H9 (cell line): ENCODE measurements at regions not wholly inside any gene's neighbourhood (a gene's known extent, or its start where the extent isn't known, plus 50 kb on each side); places are given as distances from the start of the nearest gene placed in this dataset.

Experiments used
- DNase-seq: peaks from one replicate; pipeline ENCODE4 v3.0.0-alpha.2; 2017
- H2AFZ ChIP-seq: one replicate; pipeline ENCODE4 v1.6.1; 2013; ENCODE audit warnings: mild to moderate bottlenecking, low read length, control low read depth, moderate library complexity
- H2AK5ac ChIP-seq: 2 replicates; pipeline ENCODE4 v1.6.1; 2013; ENCODE audit warnings: low read length, control low read depth, mixed read lengths; ENCODE audit not compliant: insufficient read length
- H2BK120ac ChIP-seq: one replicate; pipeline ENCODE4 v1.6.1; 2013; ENCODE audit warnings: low read depth, mild to moderate bottlenecking, low read length, control low read depth, inconsistent platforms; ENCODE audit not compliant: poor library complexity, severe bottlenecking
- H2BK12ac ChIP-seq: 2 replicates; pipeline ENCODE4 v1.6.1; 2013; ENCODE audit warnings: low read length, control low read depth, mixed read lengths, low read depth; ENCODE audit not compliant: insufficient read length
- H2BK15ac ChIP-seq: 2 replicates; pipeline ENCODE4 v1.6.1; 2013; ENCODE audit warnings: low read depth, low read length, control low read depth
- H2BK20ac ChIP-seq: one replicate; pipeline ENCODE4 v1.6.1; 2013; ENCODE audit warnings: low read depth, mild to moderate bottlenecking, low read length, control low read depth, inconsistent platforms; ENCODE audit not compliant: poor library complexity, severe bottlenecking
- H2BK5ac ChIP-seq: 2 replicates; pipeline ENCODE4 v1.6.1; 2013; ENCODE audit warnings: low read length, control low read depth, mixed read lengths; ENCODE audit not compliant: insufficient read length
- H3K14ac ChIP-seq: 2 replicates; pipeline ENCODE4 v1.6.1; 2013; ENCODE audit warnings: low read length, control low read depth; ENCODE audit not compliant: insufficient read depth
- H3K18ac ChIP-seq: 2 replicates; pipeline ENCODE4 v1.6.1; 2013; ENCODE audit warnings: low read depth, mild to moderate bottlenecking, mixed read lengths, low read length, control low read depth; ENCODE audit not compliant: insufficient read length
- H3K23ac ChIP-seq: 2 replicates; pipeline ENCODE4 v1.6.1; 2013; ENCODE audit warnings: low read length, control low read depth, mixed read lengths, low read depth; ENCODE audit not compliant: insufficient read length
- H3K23me2 ChIP-seq: 2 replicates; pipeline ENCODE4 v1.6.1; 2013; ENCODE audit warnings: low read depth, mild to moderate bottlenecking, mixed read lengths, low read length, control low read depth; ENCODE audit not compliant: insufficient read length, poor library complexity, severe bottlenecking
- H3K27ac ChIP-seq: 2 replicates; pipeline ENCODE4 v1.5.1; 2013; ENCODE audit warnings: low read length, control low read depth, mixed read lengths, low read depth; ENCODE audit not compliant: insufficient read length
- H3K27me3 ChIP-seq: 2 replicates; pipeline ENCODE4 v1.6.1; 2013; ENCODE audit warnings: low read length, control low read depth, inconsistent platforms; ENCODE audit not compliant: insufficient read depth
- H3K4ac ChIP-seq: 2 replicates; pipeline ENCODE4 v1.6.1; 2013; ENCODE audit warnings: low read depth, mild to moderate bottlenecking, control low read depth, inconsistent platforms, low read length, moderate library complexity
- H3K4me1 ChIP-seq: 2 replicates; pipeline ENCODE4 v1.6.1; 2013; ENCODE audit warnings: low read length, control low read depth, inconsistent platforms; ENCODE audit not compliant: insufficient read depth
- H3K4me2 ChIP-seq: 2 replicates; pipeline ENCODE4 v1.6.1; 2013; ENCODE audit warnings: low read length, control low read depth, mixed read lengths; ENCODE audit not compliant: insufficient read length, insufficient read depth
- H3K56ac ChIP-seq: 2 replicates; pipeline ENCODE4 v1.6.1; 2013; ENCODE audit warnings: low read depth, mild to moderate bottlenecking, mixed read lengths, low read length, control low read depth; ENCODE audit not compliant: insufficient read length
- H3K79me1 ChIP-seq: 2 replicates; pipeline ENCODE4 v1.6.1; 2013; ENCODE audit warnings: low read depth, mild to moderate bottlenecking, moderate library complexity, low read length, control low read depth, inconsistent platforms; ENCODE audit not compliant: insufficient read depth, poor library complexity, severe bottlenecking
- H3K79me2 ChIP-seq: 2 replicates; pipeline ENCODE4 v1.6.1; 2013; ENCODE audit warnings: low read length, control low read depth, inconsistent platforms; ENCODE audit not compliant: insufficient read depth
- H3K9ac ChIP-seq: 2 replicates; pipeline ENCODE4 v1.6.1; 2013; ENCODE audit warnings: low read length, control low read depth, mixed read lengths; ENCODE audit not compliant: insufficient read length; ENCODE audit errors: extremely low read depth
- H3K9me3 ChIP-seq: one replicate; pipeline ENCODE4 v1.6.1; 2013; ENCODE audit warnings: low read depth, low read length, inconsistent platforms; ENCODE audit not compliant: control insufficient read depth
- H3T11ph ChIP-seq: one replicate; pipeline ENCODE4 v1.6.1; 2013; ENCODE audit warnings: mild to moderate bottlenecking, low read length, control low read depth, inconsistent platforms
- H4K20me1 ChIP-seq: one replicate; pipeline ENCODE4 v1.6.1; 2013; ENCODE audit not compliant: control insufficient read depth, insufficient read length, insufficient read depth
- H4K5ac ChIP-seq: 2 replicates; pipeline ENCODE4 v1.6.1; 2013; ENCODE audit warnings: low read depth, mild to moderate bottlenecking, mixed read lengths, low read length, control low read depth; ENCODE audit not compliant: insufficient read length
- H4K8ac ChIP-seq: replicated peaks from 2 replicates; pipeline ENCODE4 v1.6.1; 2013; ENCODE audit warnings: low read length, control low read depth, mixed read lengths, low read depth; ENCODE audit not compliant: insufficient read length
- H4K91ac ChIP-seq: 2 replicates; pipeline ENCODE4 v1.6.1; 2013; ENCODE audit warnings: low read depth, mild to moderate bottlenecking, moderate library complexity, mixed read lengths, low read length, control low read depth; ENCODE audit not compliant: insufficient read length
- H3K27ac Mint-ChIP-seq, 3 experiments: 2 replicates in 2 of 3; 3 replicates in 1 of 3; pipeline ENCODE4 v1.8.0; 2020 to 2021; ENCODE audit warnings: mixed read lengths in 3 of 3, mild to moderate bottlenecking in 1 of 3, moderate library complexity in 1 of 3
- H3K27me3 Mint-ChIP-seq: 2 replicates; pipeline ENCODE4 v1.8.0; 2021; ENCODE audit warnings: low read depth, mild to moderate bottlenecking, moderate library complexity, mixed read lengths
- H3K36me3 Mint-ChIP-seq, 3 experiments: 2 replicates in 2 of 3; 3 replicates in 1 of 3; pipeline ENCODE4 v1.8.0; 2020 to 2021; ENCODE audit warnings: low read depth in 3 of 3, mixed read lengths in 3 of 3; ENCODE audit not compliant: insufficient read depth in 1 of 3
- H3K4me1 Mint-ChIP-seq, 2 experiments: 2 replicates each; pipeline ENCODE4 v1.8.0; 2020; ENCODE audit warnings: mixed read lengths in 2 of 2
- H3K4me3 Mint-ChIP-seq, 2 experiments: 2 replicates in 1 of 2; 3 replicates in 1 of 2; pipeline ENCODE4 v1.8.0; 2020 to 2021; ENCODE audit warnings: mild to moderate bottlenecking in 2 of 2, mixed read lengths in 2 of 2, moderate library complexity in 1 of 2
- H3K9me3 Mint-ChIP-seq, 2 experiments: 2 replicates in 1 of 2; 3 replicates in 1 of 2; pipeline ENCODE4 v1.8.0; 2020; ENCODE audit warnings: mild to moderate bottlenecking in 2 of 2, mixed read lengths in 2 of 2, moderate library complexity in 1 of 2
- CTCF ChIP-seq: fragments of 200-600 bp; sonication (generic); conservative IDR thresholded peaks from 3 replicates; pipeline ENCODE4 v1.8.0; 2021; ENCODE audit warnings: antibody characterized with exemption, mild to moderate bottlenecking
- WGBS: extraction: QIAGEN DNeasy Blood & Tissue Kit; methylation state at CpG from one replicate; pipeline ENCODE4 v1.1.7; 2013; ENCODE audit warnings: missing lambda C conversion rate, low lambda C conversion rate, mixed read lengths; ENCODE audit not compliant: insufficient read length; ENCODE audit errors: extremely low coverage; 5-methylcytosine and 5-hydroxymethylcytosine counted together

GRCh38 chr16:86186313-86186712 lies 287.4 kb downstream of the IRF8 start:
- no peaks in the 10 kb centered on the region for H3K9me3 Mint-ChIP-seq
- H3K27ac ChIP-seq = no peak overlapping the region
- H3K18ac ChIP-seq = no peak overlapping the region
- H3K4ac ChIP-seq = no peak overlapping the region
- peaks cover 22% of the 10 kb centered on the region for H3K27me3 Mint-ChIP-seq
- H2BK120ac ChIP-seq = no peak overlapping the region
- H2BK20ac ChIP-seq = no peak overlapping the region
- no peaks in the 10 kb centered on the region for H3K4me1 ChIP-seq
- H3K23ac ChIP-seq = no peak overlapping the region
- no peak overlapping the region for H2AFZ ChIP-seq
- H3K4me3 Mint-ChIP-seq = no peak overlapping the region
- no peak overlapping the region for H3K9ac ChIP-seq
- no peaks in the 10 kb centered on the region for H4K20me1 ChIP-seq
- H3K23me2 ChIP-seq = no peaks in the 10 kb centered on the region
- no peak overlapping the region for H2BK12ac ChIP-seq
- H2BK15ac ChIP-seq = no peak overlapping the region
- no peak overlapping the region for H3K27ac Mint-ChIP-seq
- H4K5ac ChIP-seq = no peak overlapping the region
- no peak overlapping the region for H3K4me2 ChIP-seq
- H3K79me1 ChIP-seq = no peaks in the 10 kb centered on the region
- no peak overlapping the region for H3K56ac ChIP-seq
- DNase-seq = no peak
- no peaks in the 10 kb centered on the region for H3K36me3 Mint-ChIP-seq
- no peaks in the 10 kb centered on the region for H3K9me3 ChIP-seq
- no peak overlapping the region for H3K14ac ChIP-seq
- TF ChIP-seq CTCF = no peak
- H3K4me1 Mint-ChIP-seq = peaks cover 0 to 2% of the 10 kb centered on the region in 2 experiments; a peak in 2 of 4 replicates
- H4K91ac ChIP-seq = no peak overlapping the region
- H3K27me3 ChIP-seq = no peaks in the 10 kb centered on the region
- H2AK5ac ChIP-seq = no peak overlapping the region
- no peak overlapping the region for H4K8ac ChIP-seq
- H3K79me2 ChIP-seq = no peaks in the 10 kb centered on the region
- H2BK5ac ChIP-seq = no peak overlapping the region
- WGBS = no CpG with 5 or more reads among the region's 13 CpGs
- H3T11ph ChIP-seq = no peak overlapping the region
